ENCODE measurements at regions not wholly inside any gene's neighbourhood (a gene's known extent, or its start where the extent isn't known, plus 50 kb on each side); places are given as distances from the start of the nearest gene placed in this dataset.
"Not testable (repeated sequence)": the region's sequence is repeated elsewhere in the genome, so short reads cannot be mapped to it uniquely, and the experiment has no call there.

GRCh38 chr22:18787529-18787928 is 118.6 kb upstream of the DGCR6 start:
- H3K4me2 ChIP-seq; H3K4me3 ChIP-seq; H3K4me1 ChIP-seq; FAIRE-seq; POLR2A ChIA-PET; DNase-seq (ENCODE audit: low read depth in 1 of 2, low spot score in 1 of 2); H3K27ac ChIP-seq; CTCF ChIA-PET; ATAC-seq; H3K9me3 ChIP-seq: not testable (repeated sequence)
- 72% methylated on average over 5 of the region's 10 CpGs for WGBS (ENCODE audit: missing lambda C conversion rate)

- DNase-seq (ENCODE audit: low read depth in 1 of 2, low spot score in 1 of 2); H3K4me3 ChIP-seq; CTCF ChIA-PET; FAIRE-seq; POLR2A ChIA-PET; H3K27ac ChIP-seq; H3K4me2 ChIP-seq; H3K4me1 ChIP-seq; ATAC-seq; H3K9me3 ChIP-seq: not testable (repeated sequence)
- no CpG with 5 or more reads among the region's 8 CpGs for WGBS (ENCODE audit: missing lambda C conversion rate)
Observed at GRCh38 chr22:18810379-18810778, 95.7 kb upstream of the DGCR6 start.

GRCh38 chr22:18819064-18819463 is 87.1 kb upstream of the DGCR6 start:
- POLR2A ChIA-PET; H3K4me2 ChIP-seq; H3K4me1 ChIP-seq; ATAC-seq; DNase-seq (ENCODE audit: low read depth in 1 of 2, low spot score in 1 of 2); H3K9me3 ChIP-seq; H3K4me3 ChIP-seq; CTCF ChIA-PET; FAIRE-seq: not testable (repeated sequence)
- WGBS (ENCODE audit: missing lambda C conversion rate) = 95% methylated on average over 4 of the region's 4 CpGs
- peak overlapping the region; percentile 52 to 62; a peak in 4 of 6 replicates for H3K27ac ChIP-seq

Small RNA genes lying in the stretch of these regions (small RNA-seq; reads per million reads assigned to genes)
- 0 reads per million in 6 experiments for gene AC008132.2

Measured in A549 (cell line).